Neural cell (in vitro differentiated cells): ENCODE measurements at regions not wholly inside any gene's neighbourhood (a gene's known extent, or its start where the extent isn't known, plus 50 kb on each side); places are given as distances from the start of the nearest gene placed in this dataset.
"Not testable (repeated sequence)": the region's sequence is repeated elsewhere in the genome, so short reads cannot be mapped to it uniquely, and the experiment has no call there.

Experiments used
- H2AFZ ChIP-seq: fragments of 200-600, 300-800 bp; sonication (generic), shearing (Covaris generic); 2 replicates; pipeline ENCODE4 v1.6.0; 2014; ENCODE audit warnings: low read depth, mild to moderate bottlenecking, antibody characterized with exemption, low read length, moderate library complexity
- H3F3A ChIP-seq: fragments of 200-600 bp; shearing (Covaris generic); 2 replicates; pipeline ENCODE4 v1.6.1; 2016; ENCODE audit warnings: mild to moderate bottlenecking, moderate library complexity, mixed read lengths, antibody characterized with exemption, low read length; ENCODE audit not compliant: insufficient read depth, poor library complexity, severe bottlenecking
- H3K27ac ChIP-seq: fragments of 200-600, 300-800 bp; sonication (generic), shearing (Covaris generic); 2 replicates; pipeline ENCODE4 v1.5.1; 2014; ENCODE audit warnings: mild to moderate bottlenecking, low read length, moderate library complexity
- H3K27me3 ChIP-seq: fragments of 300-800, 200-600 bp; sonication (generic), shearing (Covaris generic); 2 replicates; pipeline ENCODE4 v1.6.0; 2014; ENCODE audit warnings: mild to moderate bottlenecking, low read depth, low read length, moderate library complexity; ENCODE audit not compliant: insufficient read depth
- H3K36me3 ChIP-seq: fragments of 300-800, 200-600 bp; sonication (generic), shearing (Covaris generic); 2 replicates; pipeline ENCODE4 v1.5.1; 2014; ENCODE audit warnings: mild to moderate bottlenecking, antibody characterized with exemption, low read length, moderate library complexity; ENCODE audit not compliant: insufficient read depth
- H3K4me2 ChIP-seq: fragments of 300-800, 200-600 bp; sonication (generic), shearing (Covaris generic); 2 replicates; pipeline ENCODE4 v1.6.0; 2014; ENCODE audit warnings: mild to moderate bottlenecking, low read length
- H3K4me3 ChIP-seq: fragments of 300-800, 200-600 bp; sonication (generic), shearing (Covaris generic); 2 replicates; pipeline ENCODE4 v1.5.1; 2014; ENCODE audit warnings: mild to moderate bottlenecking, low read length, moderate library complexity
- H3K79me2 ChIP-seq: fragments of 200-600 bp; shearing (Covaris generic); replicated peaks from 2 replicates; pipeline ENCODE4 v1.6.0; 2014; ENCODE audit warnings: mild to moderate bottlenecking, low read length, moderate library complexity; ENCODE audit not compliant: insufficient read depth
- H3K9ac ChIP-seq: fragments of 300-800, 200-600 bp; sonication (generic), shearing (Covaris generic); 2 replicates; pipeline ENCODE4 v1.6.1; 2016; ENCODE audit warnings: mild to moderate bottlenecking, low read length, mixed read lengths
- H3K9me2 ChIP-seq: fragments of 200-600 bp; shearing (Covaris generic); 2 replicates; pipeline ENCODE4 v1.6.1; 2016; ENCODE audit warnings: mild to moderate bottlenecking, low read length, mixed read lengths; ENCODE audit not compliant: insufficient read depth
- H3K9me3 ChIP-seq: fragments of 200-600, 300-800 bp; sonication (generic), shearing (Covaris generic); 2 replicates; pipeline ENCODE4 v1.6.1; 2016; ENCODE audit warnings: mild to moderate bottlenecking, mixed run types, low read length, moderate library complexity, mixed read lengths
- H4K20me1 ChIP-seq: fragments of 200-600 bp; shearing (Covaris generic); 2 replicates; pipeline ENCODE4 v1.6.1; 2016; ENCODE audit warnings: mild to moderate bottlenecking, mixed run types; ENCODE audit not compliant: insufficient read depth
- CTCF ChIP-seq: fragments of 450-650 bp; IDR thresholded peaks from 2 replicates; pipeline ENCODE4 v1.5.1; 2014; ENCODE audit warnings: antibody characterized with exemption, mild to moderate bottlenecking, moderate library complexity; ENCODE audit not compliant: poor library complexity, severe bottlenecking
- EP300 ChIP-seq: fragments of 450-650 bp; conservative IDR thresholded peaks from 2 replicates; pipeline ENCODE4 v1.6.1; 2014; ENCODE audit warnings: antibody characterized with exemption, mild to moderate bottlenecking, moderate library complexity; ENCODE audit not compliant: poor library complexity, severe bottlenecking
- EZH2 ChIP-seq: fragments of 200-600, 300-800 bp; shearing (Covaris generic), sonication (generic); IDR thresholded peaks from 2 replicates; pipeline ENCODE4 v1.6.1; 2014; ENCODE audit warnings: antibody characterized with exemption, low read length, borderline replicate concordance, mild to moderate bottlenecking; ENCODE audit not compliant: insufficient read depth, poor library complexity, severe bottlenecking
- MXI1 ChIP-seq: fragments of 450-650 bp; conservative IDR thresholded peaks from 2 replicates; pipeline ENCODE4 v1.6.1; 2014; ENCODE audit warnings: antibody characterized with exemption, mild to moderate bottlenecking; ENCODE audit not compliant: poor library complexity, severe bottlenecking
- POLR2AphosphoS5 ChIP-seq: IDR thresholded peaks from 2 replicates; pipeline ENCODE4 v1.6.1; 2012
- RAD21 ChIP-seq: fragments of 450-650 bp; conservative IDR thresholded peaks from 2 replicates; pipeline ENCODE4 v1.6.1; 2014; ENCODE audit warnings: antibody characterized with exemption, mild to moderate bottlenecking, moderate library complexity
- REST ChIP-seq: IDR thresholded peaks from 2 replicates; pipeline ENCODE4 v1.6.1; 2012; ENCODE audit warnings: borderline replicate concordance
- SMC3 ChIP-seq: fragments of 450-650 bp; conservative IDR thresholded peaks from 2 replicates; pipeline ENCODE4 v1.6.1; 2014; ENCODE audit warnings: antibody characterized with exemption, mild to moderate bottlenecking, moderate library complexity; ENCODE audit not compliant: poor library complexity
- TAF1 ChIP-seq: IDR thresholded peaks from 2 replicates; pipeline ENCODE4 v1.6.1; 2012; ENCODE audit warnings: low read depth

GRCh38 chr13:19362946-19363510, 181.4 kb upstream of the TUBA3C start:
- TF ChIP-seq SMC3 (no peak), REST (no peak), TAF1 (no peak), POLR2AphosphoS5 (no peak), CTCF (no peak), EP300 (no peak), EZH2 (no peak), RAD21 (no peak), MXI1 (no peak)
- H3K79me2 ChIP-seq = no peaks in the 10 kb centered on the region
- H3K9me3 ChIP-seq = peaks cover 2% of the 10 kb centered on the region

GRCh38 chr13:19359697-19360096, 178.1 kb upstream of the TUBA3C start:
- H3K27me3 ChIP-seq, H3F3A ChIP-seq, H3K4me2 ChIP-seq, H3K9me2 ChIP-seq, H2AFZ ChIP-seq, H3K36me3 ChIP-seq, H3K4me3 ChIP-seq, H3K27ac ChIP-seq, H3K79me2 ChIP-seq, H4K20me1 ChIP-seq, H3K9me3 ChIP-seq, H3K9ac ChIP-seq: not testable (repeated sequence)

More at GRCh38 chr13:19362946-19363510, 181.4 kb upstream of the TUBA3C start:
- H3K9ac ChIP-seq = no peak overlapping the region
- H3K4me3 ChIP-seq = no peak overlapping the region
- H3K27ac ChIP-seq = no peak overlapping the region
- no peak overlapping the region for H2AFZ ChIP-seq
- H3F3A ChIP-seq = no peaks in the 10 kb centered on the region
- H3K9me2 ChIP-seq = no peaks in the 10 kb centered on the region
- H3K27me3 ChIP-seq = no peaks in the 10 kb centered on the region
- H3K4me2 ChIP-seq = no peak overlapping the region
- H3K36me3 ChIP-seq = no peaks in the 10 kb centered on the region
- no peaks in the 10 kb centered on the region for H4K20me1 ChIP-seq

- no peak overlapping the region for H3K9ac ChIP-seq
- no peaks in the 10 kb centered on the region for H3K9me2 ChIP-seq
- no peak overlapping the region for H3K4me3 ChIP-seq
- H3F3A ChIP-seq = no peaks in the 10 kb centered on the region
- no peaks in the 10 kb centered on the region for H3K27me3 ChIP-seq
- H2AFZ ChIP-seq = no peak overlapping the region
- H3K27ac ChIP-seq = no peak overlapping the region
- H3K4me2 ChIP-seq = no peak overlapping the region
- no peaks in the 10 kb centered on the region for H3K36me3 ChIP-seq
- H3K9me3 ChIP-seq = no peaks in the 10 kb centered on the region
- no peaks in the 10 kb centered on the region for H4K20me1 ChIP-seq
- TF ChIP-seq RAD21 (no peak), EZH2 (no peak), CTCF (no peak), REST (no peak), POLR2AphosphoS5 (no peak), EP300 (no peak), SMC3 (no peak), MXI1 (no peak), TAF1 (no peak)
- H3K79me2 ChIP-seq = no peaks in the 10 kb centered on the region
These were observed 164.3 kb upstream of the TUBA3C start for GRCh38 chr13:19345916-19346422.
